AG09319 (cell line): ENCODE measurements at regions not wholly inside any gene's neighbourhood (a gene's known extent, or its start where the extent isn't known, plus 50 kb on each side); places are given as distances from the start of the nearest gene placed in this dataset.
"Not testable (repeated sequence)": the region's sequence is repeated elsewhere in the genome, so short reads cannot be mapped to it uniquely, and the experiment has no call there.

Source experiments
- DNase-seq: peaks from one replicate; pipeline ENCODE4 v3.0.0-alpha.2; 2010; ENCODE audit warnings: low read depth; ENCODE audit errors: extremely low read depth
- CTCF ChIP-seq: IDR thresholded peaks from 2 replicates; pipeline ENCODE4 v1.5.1; 2011; ENCODE audit warnings: low read depth, mild to moderate bottlenecking, inconsistent platforms, low read length, moderate library complexity

GRCh38 chr10:53675177-53675576 lies 902.6 kb upstream of the MBL2 start:
- DNase-seq = no peak
- TF ChIP-seq CTCF = no peak

- no peak for TF ChIP-seq CTCF
- DNase-seq = no peak
These were observed 894.5 kb upstream of the MBL2 start for GRCh38 chr10:53667063-53667462.

- DNase-seq = no peak
These were observed 891.9 kb upstream of the MBL2 start for GRCh38 chr10:53664282-53665019.

GRCh38 chr10:53650794-53651193 lies 878.2 kb upstream of the MBL2 start:
- no peak for TF ChIP-seq CTCF
- DNase-seq = no peak

More at GRCh38 chr10:53664282-53665019, 891.9 kb upstream of the MBL2 start:
- TF ChIP-seq CTCF = no peak

GRCh38 chr10:53647221-53647620 lies 874.6 kb upstream of the MBL2 start:
- not testable (repeated sequence) for DNase-seq

GRCh38 chr10:53646525-53646924 lies 873.9 kb upstream of the MBL2 start:
- TF ChIP-seq CTCF = no peak
- DNase-seq = no peak

- no peak for DNase-seq
- TF ChIP-seq CTCF = no peak
These were observed 873.4 kb upstream of the MBL2 start for GRCh38 chr10:53645951-53646350.

GRCh38 chr10:53638006-53638405 lies 865.4 kb upstream of the MBL2 start:
- no peak for TF ChIP-seq CTCF
- no peak for DNase-seq
